Keratinocyte (primary cell): ENCODE measurements at regions not wholly inside any gene's neighbourhood (a gene's known extent, or its start where the extent isn't known, plus 50 kb on each side); places are given as distances from the start of the nearest gene placed in this dataset.

ENCODE experiments used
- DNase-seq: peaks from one replicate; pipeline ENCODE4 v3.0.0-alpha.2; 2011; ENCODE audit warnings: low read depth, missing footprints, low spot score
- FAIRE-seq: peaks from 2 replicates; lab custom pipeline; 2011; peaks lifted over from hg19 to GRCh38; lab: Jason Lieb, UNC
- H2AFZ ChIP-seq: 2 replicates; pipeline ENCODE4 v1.6.0; 2012; ENCODE audit warnings: low read length, control low read depth, inconsistent platforms; ENCODE audit not compliant: control insufficient read depth
- H3K27ac ChIP-seq: 2 replicates; pipeline ENCODE4 v1.5.1; 2011; ENCODE audit warnings: low read length; ENCODE audit not compliant: control insufficient read depth, insufficient read depth
- H3K27me3 ChIP-seq: 3 replicates; pipeline ENCODE4 v1.6.0; 2011; ENCODE audit warnings: low read length; ENCODE audit not compliant: control insufficient read depth, insufficient read depth; ENCODE audit errors: extremely low read depth
- H3K36me3 ChIP-seq, 2 experiments: 2 replicates in 1 of 2; 3 replicates in 1 of 2; pipeline ENCODE4 v1.5.1; 2011; ENCODE audit warnings: low read length in 2 of 2, mild to moderate bottlenecking in 1 of 2; ENCODE audit not compliant: control insufficient read depth in 2 of 2, insufficient read depth in 2 of 2; ENCODE audit errors: extremely low read depth in 1 of 2
- H3K4me1 ChIP-seq: 3 replicates; pipeline ENCODE4 v1.5.1; 2011; ENCODE audit warnings: low read length; ENCODE audit not compliant: control insufficient read depth, insufficient read depth; ENCODE audit errors: extremely low read depth
- H3K4me2 ChIP-seq: 3 replicates; pipeline ENCODE4 v1.6.0; 2011; ENCODE audit warnings: low read depth, low read length; ENCODE audit not compliant: control insufficient read depth, insufficient read depth; ENCODE audit errors: extremely low read depth
- H3K4me3 ChIP-seq, 3 experiments: fragments of 200-600 bp in 1 of 3; sonication (generic) in 1 of 3; 2 replicates in 2 of 3; 3 replicates in 1 of 3; pipeline ENCODE4 v1.5.1; 2011 to 2016; ENCODE audit warnings: low read length in 3 of 3, mild to moderate bottlenecking in 3 of 3, control low read depth in 2 of 3, inconsistent platforms in 1 of 3, low read depth in 1 of 3, mixed read lengths in 1 of 3, mixed run types in 1 of 3, moderate library complexity in 1 of 3; ENCODE audit not compliant: control insufficient read depth in 2 of 3, insufficient read depth in 2 of 3; ENCODE audit errors: extremely low read depth in 1 of 3
- H3K79me2 ChIP-seq: 2 replicates; pipeline ENCODE4 v1.6.0; 2012; ENCODE audit warnings: low read length; ENCODE audit not compliant: control insufficient read depth, insufficient read depth
- H3K9ac ChIP-seq: 3 replicates; pipeline ENCODE4 v1.6.0; 2011; ENCODE audit warnings: low read length; ENCODE audit not compliant: control insufficient read depth, insufficient read depth; ENCODE audit errors: extremely low read depth
- H3K9me1 ChIP-seq: 3 replicates; pipeline ENCODE4 v1.6.0; 2011; ENCODE audit warnings: low read length; ENCODE audit not compliant: control insufficient read depth, insufficient read depth; ENCODE audit errors: extremely low read depth
- H3K9me3 ChIP-seq: 2 replicates; pipeline ENCODE4 v1.5.1; 2012; ENCODE audit warnings: low read depth, low read length; ENCODE audit not compliant: control insufficient read depth
- H4K20me1 ChIP-seq: 3 replicates; pipeline ENCODE4 v1.6.0; 2011; ENCODE audit warnings: low read length; ENCODE audit not compliant: control insufficient read depth, insufficient read depth; ENCODE audit errors: extremely low read depth
- CTCF ChIP-seq, 3 experiments: IDR thresholded peaks in 1 of 3; conservative IDR thresholded peaks in 1 of 3; optimal IDR thresholded peaks in 1 of 3; 2 replicates in 2 of 3; 3 replicates in 1 of 3; pipeline versions ENCODE3 to v1.5.1; 2011; ENCODE audit warnings: low read length in 3 of 3, mild to moderate bottlenecking in 3 of 3, moderate library complexity in 2 of 3, control low read depth in 1 of 3, inconsistent platforms in 1 of 3; ENCODE audit not compliant: insufficient read depth in 2 of 3; ENCODE audit errors: extremely low read depth in 1 of 3
- EZH2 ChIP-seq: IDR thresholded peaks from one replicate; pipeline ENCODE4 v1.6.1; 2012; ENCODE audit warnings: inconsistent platforms, mild to moderate bottlenecking, low read length, moderate library complexity
- dilution Hi-C: fragments of 300-500 bp; cut with MboI; formaldehyde crosslinking; loops from one replicate; pipeline ENCODE4 v1.7.0; 2020; ENCODE audit warnings: low sequenced_read_pairs; ENCODE audit not compliant: extremely low pct_ligation_motif_present

- Histone ChIP-seq H3K36me3 (no peaks in the 10 kb centered on the region), H3K4me3 (no peak overlapping the region), H4K20me1 (no peaks in the 10 kb centered on the region), H3K4me2 (no peak overlapping the region), H3K9me1 (no peaks in the 10 kb centered on the region), H3K79me2 (no peaks in the 10 kb centered on the region), H3K27ac (no peak overlapping the region), H3K4me1 (no peaks in the 10 kb centered on the region), H3K27me3 (peaks cover 6% of the 10 kb centered on the region), H2AFZ (no peak overlapping the region), H3K9ac (no peak overlapping the region), H3K9me3 (no peaks in the 10 kb centered on the region)
- FAIRE-seq (no peak), DNase-seq (no peak)
- TF ChIP-seq CTCF (optimal IDR thresholded peaks at IDR 0.05 in 1 of 3, IDR thresholded peaks at IDR 0.05 in 1 of 3, conservative IDR thresholded peaks at IDR 0.05 in 1 of 3; ENCODE audit: extremely low read depth in 1 of 3, insufficient read depth in 2 of 3, low read length in 3 of 3) (no peak), EZH2 (no peak)
- dilution Hi-C loops, result no loop called here
Measured at GRCh38 chr6:3623451-3624249, 127.9 kb downstream of the PXDC1 start.

- TF ChIP-seq CTCF (optimal IDR thresholded peaks at IDR 0.05 in 1 of 3, IDR thresholded peaks at IDR 0.05 in 1 of 3, conservative IDR thresholded peaks at IDR 0.05 in 1 of 3; ENCODE audit: extremely low read depth in 1 of 3, insufficient read depth in 2 of 3, low read length in 3 of 3) (no peak), EZH2 (no peak)
- no peaks in the 10 kb centered on the region for H3K9me1 ChIP-seq
Measured at GRCh38 chr6:3621411-3621810, 130.1 kb downstream of the PXDC1 start.

More at GRCh38 chr6:3621411-3621810, 130.1 kb downstream of the PXDC1 start:
- Histone ChIP-seq H3K27ac (no peak overlapping the region), H3K27me3 (no peaks in the 10 kb centered on the region), H3K4me3 (no peak overlapping the region), H3K79me2 (no peaks in the 10 kb centered on the region), H3K9ac (no peak overlapping the region), H2AFZ (no peak overlapping the region), H4K20me1 (no peaks in the 10 kb centered on the region), H3K4me1 (no peaks in the 10 kb centered on the region), H3K9me3 (no peaks in the 10 kb centered on the region), H3K4me2 (no peak overlapping the region), H3K36me3 (no peaks in the 10 kb centered on the region)
- FAIRE-seq, result no peak
- no peak for DNase-seq
- dilution Hi-C loops, result no loop called here
